ENCODE measurements at regions not wholly inside any gene's neighbourhood (a gene's known extent, or its start where the extent isn't known, plus 50 kb on each side); places are given as distances from the start of the nearest gene placed in this dataset.
A peak's percentile ranks its signal among the peaks of the same experiment; 100 is the strongest.
"Not testable (repeated sequence)": the region's sequence is repeated elsewhere in the genome, so short reads cannot be mapped to it uniquely, and the experiment has no call there.

GRCh38 chr4:17436047-17436749 is 75.7 kb downstream of the QDPR start:
- DNase-seq (ENCODE audit: low read depth): not testable (repeated sequence)

GRCh38 chr4:17433827-17434226 is 78.1 kb downstream of the QDPR start:
- no peak for DNase-seq (ENCODE audit: low read depth)
- no peak for TF ChIP-seq CTCF (IDR thresholded peaks at IDR 0.05; ENCODE audit: insufficient read depth, low read length)
- H3K4me3 ChIP-seq (ENCODE audit: low read depth, low read length): no peak overlapping the region

More at GRCh38 chr4:17436047-17436749, 75.7 kb downstream of the QDPR start:
- not testable (repeated sequence) for H3K4me3 ChIP-seq (ENCODE audit: low read depth, low read length)

GRCh38 chr4:17427991-17428390 is 83.9 kb downstream of the QDPR start:
- no peak for TF ChIP-seq CTCF (IDR thresholded peaks at IDR 0.05; ENCODE audit: insufficient read depth, low read length)
- DNase-seq (ENCODE audit: low read depth): no peak
- H3K4me3 ChIP-seq (ENCODE audit: low read depth, low read length): no peak overlapping the region

DNA sequence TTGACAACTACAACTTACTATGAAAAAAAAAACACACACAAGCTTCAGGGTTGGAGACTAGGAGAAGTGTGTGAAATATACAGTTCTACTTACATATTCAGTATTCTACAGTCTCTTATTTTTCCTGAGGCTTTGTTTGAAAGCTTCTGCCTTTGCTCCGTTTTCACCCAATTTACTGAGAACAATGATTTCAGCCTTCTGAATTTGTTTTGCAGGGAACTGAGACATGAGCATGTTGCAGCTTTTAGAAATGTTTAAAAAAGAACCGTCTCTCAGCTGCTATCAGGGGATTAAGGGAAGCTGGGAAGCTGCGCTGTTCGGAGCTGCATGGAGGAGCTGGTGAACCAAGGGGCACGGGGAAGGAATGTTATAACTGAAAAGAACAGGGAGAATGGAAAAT is 85.7 kb downstream of the QDPR start:
- TF ChIP-seq CTCF (IDR thresholded peaks at IDR 0.05; ENCODE audit: insufficient read depth, low read length): no peak
- no peak overlapping the region for H3K4me3 ChIP-seq (ENCODE audit: low read depth, low read length)
- DNase-seq (ENCODE audit: low read depth): no peak

DNA sequence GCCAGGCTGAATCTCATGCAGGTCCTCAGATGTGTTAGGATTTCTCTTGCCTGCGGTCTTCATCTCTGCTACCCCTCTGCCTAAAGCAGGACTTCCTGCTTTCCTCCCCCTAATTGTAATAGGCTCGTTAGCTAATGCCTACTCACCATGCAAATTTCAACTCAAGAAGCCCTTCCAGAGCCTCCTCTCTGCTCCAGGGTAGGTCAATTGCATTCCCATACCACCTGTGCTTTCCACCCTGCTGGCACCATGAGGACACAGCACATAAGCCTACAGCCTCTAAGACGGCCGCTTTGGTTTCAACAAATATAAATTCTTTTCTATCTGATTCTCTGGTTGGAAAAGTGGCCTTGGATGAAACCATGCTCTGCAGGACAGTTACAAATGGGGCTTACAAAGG is 93.9 kb downstream of the QDPR start:
- no peak for TF ChIP-seq CTCF (IDR thresholded peaks at IDR 0.05; ENCODE audit: insufficient read depth, low read length)
- DNase-seq (ENCODE audit: low read depth): no peak
- no peak overlapping the region for H3K4me3 ChIP-seq (ENCODE audit: low read depth, low read length)

- TF ChIP-seq CTCF (IDR thresholded peaks at IDR 0.05; ENCODE audit: insufficient read depth, low read length): no peak
- no peak for DNase-seq (ENCODE audit: low read depth)
These were observed 97.5 kb downstream of the QDPR start for GRCh38 chr4:17414392-17414791.

DNA sequence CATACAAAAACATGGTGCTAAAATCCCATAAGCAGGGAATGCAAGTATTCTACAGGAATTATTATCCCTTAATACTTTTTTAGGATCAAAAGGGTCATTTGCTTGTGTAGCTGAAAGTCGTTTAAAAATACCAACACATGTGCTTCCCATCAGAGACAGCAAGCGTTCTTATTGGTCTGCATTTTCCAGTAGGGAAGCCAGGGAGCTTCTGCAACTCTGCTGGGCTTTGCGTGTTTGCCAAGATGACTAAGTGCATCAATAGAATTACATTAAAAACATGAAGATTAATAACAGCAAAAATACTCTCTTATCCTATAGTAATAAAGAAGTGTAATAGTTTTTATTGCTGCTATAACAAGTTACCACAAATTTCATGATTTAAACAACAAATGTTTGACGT is 111.2 kb downstream of the QDPR start:
- peak; percentile 47 for DNase-seq (ENCODE audit: low read depth)
- no peak overlapping the region for H3K4me3 ChIP-seq (ENCODE audit: low read depth, low read length)
- no peak for TF ChIP-seq CTCF (IDR thresholded peaks at IDR 0.05; ENCODE audit: insufficient read depth, low read length)

More at GRCh38 chr4:17414392-17414791, 97.5 kb downstream of the QDPR start:
- no peak overlapping the region for H3K4me3 ChIP-seq (ENCODE audit: low read depth, low read length)
